ENCODE measurements at regions not wholly inside any gene's neighbourhood (a gene's known extent, or its start where the extent isn't known, plus 50 kb on each side); places are given as distances from the start of the nearest gene placed in this dataset.

- H3K4me3 Mint-ChIP-seq: no peak overlapping the region
- peaks cover 2 to 4% of the 10 kb centered on the region in 2 donors for H3K27me3 ChIP-seq (ENCODE audit: control insufficient read depth in 2 of 2, insufficient read depth in 2 of 2, low read length in 2 of 2)
- H3K4me1 ChIP-seq (ENCODE audit: control insufficient read depth in 1 of 2, insufficient read depth in 2 of 2, low read length in 2 of 2): no peaks in the 10 kb centered on the region
- H3K9me3 Mint-ChIP-seq: peaks cover 0 to 2% (median 0%) of the 10 kb centered on the region in 7 donors
- H3K27ac ChIP-seq (ENCODE audit: low read depth in 1 of 2, low read length in 2 of 2): no peak overlapping the region
- no CpG with 5 or more reads among the region's 2 CpGs for WGBS (ENCODE audit: insufficient coverage)
- no peak overlapping the region for H3K4me3 ChIP-seq (replicated peaks in 1 of 3; ENCODE audit: low read depth in 2 of 3, low read length in 3 of 3)
- H3K79me2 ChIP-seq (ENCODE audit: insufficient read depth, low read length): no peaks in the 10 kb centered on the region
- H3K9ac ChIP-seq (ENCODE audit: insufficient read depth, low read length, poor library complexity, severe bottlenecking): no peak overlapping the region
- H2AFZ ChIP-seq (ENCODE audit: insufficient read depth, low read depth, low read length, poor library complexity, severe bottlenecking): no peak overlapping the region
- H3K9me3 ChIP-seq (replicated peaks in 1 of 2; ENCODE audit: control insufficient read depth in 1 of 2, insufficient read depth in 1 of 2, low read length in 2 of 2): no peaks in the 10 kb centered on the region
- no peaks in the 10 kb centered on the region for H3K4me1 Mint-ChIP-seq
- H3K4me2 ChIP-seq (replicated peaks; ENCODE audit: extremely low read depth, low read length, poor library complexity, severe bottlenecking): no peak overlapping the region
- no peak for TF ChIP-seq CTCF (IDR thresholded peaks at IDR 0.05)
- no peak overlapping the region for H3K27ac Mint-ChIP-seq
- intact Hi-C loops (cut with micrococcal nuclease): no loop called here
- no peaks in the 10 kb centered on the region for H3K36me3 Mint-ChIP-seq
- peaks cover 7 to 18% (median 10%) of the 10 kb centered on the region in 3 donors for H3K27me3 Mint-ChIP-seq (ENCODE audit: low read depth in 3 of 3)
- H4K20me1 ChIP-seq (ENCODE audit: insufficient read depth, low read length): no peaks in the 10 kb centered on the region
- DNase-seq: no peak
- H3K36me3 ChIP-seq (replicated peaks in 1 of 2; ENCODE audit: control insufficient read depth in 1 of 2, insufficient read depth in 2 of 2, low read length in 2 of 2): no peaks in the 10 kb centered on the region
These were observed 111.2 kb upstream of the TMEM72 start for GRCh38 chr10:44799966-44800365.

- Mint-ChIP-seq H3K36me3 (no peaks in the 10 kb centered on the region), H3K9me3 (peaks cover 0 to 1% (median 0%) of the 10 kb centered on the region in 7 donors), H3K4me1 (no peaks in the 10 kb centered on the region), H3K27ac (no peak overlapping the region), H3K4me3 (no peak overlapping the region), H3K27me3 (ENCODE audit: low read depth in 3 of 3) (peaks cover 7 to 16% (median 11%) of the 10 kb centered on the region in 3 donors)
- H3K27me3 ChIP-seq (ENCODE audit: control insufficient read depth in 2 of 2, insufficient read depth in 2 of 2, low read length in 2 of 2): peaks cover 2 to 4% of the 10 kb centered on the region in 2 donors
- no peak overlapping the region for H2AFZ ChIP-seq (ENCODE audit: insufficient read depth, low read depth, low read length, poor library complexity, severe bottlenecking)
- no peaks in the 10 kb centered on the region for H3K4me1 ChIP-seq (ENCODE audit: control insufficient read depth in 1 of 2, insufficient read depth in 2 of 2, low read length in 2 of 2)
- no peaks in the 10 kb centered on the region for H3K9me3 ChIP-seq (replicated peaks in 1 of 2; ENCODE audit: control insufficient read depth in 1 of 2, insufficient read depth in 1 of 2, low read length in 2 of 2)
- no peaks in the 10 kb centered on the region for H3K79me2 ChIP-seq (ENCODE audit: insufficient read depth, low read length)
- no peak overlapping the region for H3K9ac ChIP-seq (ENCODE audit: insufficient read depth, low read length, poor library complexity, severe bottlenecking)
- H3K27ac ChIP-seq (ENCODE audit: low read depth in 1 of 2, low read length in 2 of 2): no peak overlapping the region
- no peak for TF ChIP-seq CTCF (IDR thresholded peaks at IDR 0.05)
- WGBS (ENCODE audit: insufficient coverage): 57% methylated on average over 2 of the region's 6 CpGs
- H3K36me3 ChIP-seq (replicated peaks in 1 of 2; ENCODE audit: control insufficient read depth in 1 of 2, insufficient read depth in 2 of 2, low read length in 2 of 2): no peaks in the 10 kb centered on the region
- H4K20me1 ChIP-seq (ENCODE audit: insufficient read depth, low read length): no peaks in the 10 kb centered on the region
- DNase-seq: no peak
- no peak overlapping the region for H3K4me3 ChIP-seq (replicated peaks in 1 of 3; ENCODE audit: low read depth in 2 of 3, low read length in 3 of 3)
- intact Hi-C loops (cut with micrococcal nuclease): no loop called here
- no peak overlapping the region for H3K4me2 ChIP-seq (replicated peaks; ENCODE audit: extremely low read depth, low read length, poor library complexity, severe bottlenecking)
These were observed 109.5 kb upstream of the TMEM72 start for GRCh38 chr10:44801383-44802327.

Measured in CD14-positive monocyte (primary cell).